GM19467 (cell line): ENCODE measurements at regions not wholly inside any gene's neighbourhood (a gene's known extent, or its start where the extent isn't known, plus 50 kb on each side); places are given as distances from the start of the nearest gene placed in this dataset.
"Not testable (repeated sequence)": the region's sequence is repeated elsewhere in the genome, so short reads cannot be mapped to it uniquely, and the experiment has no call there.

Source experiments
- ATAC-seq: cut with Tn5 transposase; IDR thresholded peaks from one replicate; pipeline ENCODE4 v1.9.1; 2021; ENCODE audit warnings: mild to moderate bottlenecking, moderate library complexity; ENCODE audit not compliant: unreplicated experiment

- no peak for ATAC-seq
Observed at GRCh38 chr15:98546329-98546728, 102.0 kb upstream of the IGF1R start.

GRCh38 chr15:98547275-98547674, 101.1 kb upstream of the IGF1R start:
- ATAC-seq = no peak

GRCh38 chr15:98547741-98548138, 100.6 kb upstream of the IGF1R start:
- no peak for ATAC-seq

- ATAC-seq = no peak
Observed at GRCh38 chr15:98548139-98548971, 100.0 kb upstream of the IGF1R start.

DNA sequence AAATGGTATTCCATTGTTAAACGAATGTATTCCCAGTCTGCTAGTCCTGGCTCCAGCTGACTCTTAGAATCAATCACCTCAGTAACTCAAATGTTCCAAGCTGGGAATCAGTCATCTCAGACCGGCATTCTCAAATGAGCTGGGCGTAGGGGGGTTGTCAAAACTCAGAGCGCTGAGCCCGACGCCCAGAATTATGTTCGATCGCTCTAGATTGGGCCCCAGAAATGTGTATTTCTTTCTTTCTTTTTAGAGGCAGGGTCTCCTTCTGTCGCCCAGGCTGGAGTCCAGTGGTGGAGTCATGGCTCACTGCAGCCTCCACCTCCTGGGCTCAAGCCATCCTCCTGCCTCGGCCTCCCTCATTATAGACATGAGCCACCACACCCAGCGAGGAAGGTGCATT, 99.3 kb upstream of the IGF1R start:
- ATAC-seq = no peak

- no peak for ATAC-seq
Observed at GRCh38 chr15:98549741-98550140, 98.6 kb upstream of the IGF1R start.

DNA sequence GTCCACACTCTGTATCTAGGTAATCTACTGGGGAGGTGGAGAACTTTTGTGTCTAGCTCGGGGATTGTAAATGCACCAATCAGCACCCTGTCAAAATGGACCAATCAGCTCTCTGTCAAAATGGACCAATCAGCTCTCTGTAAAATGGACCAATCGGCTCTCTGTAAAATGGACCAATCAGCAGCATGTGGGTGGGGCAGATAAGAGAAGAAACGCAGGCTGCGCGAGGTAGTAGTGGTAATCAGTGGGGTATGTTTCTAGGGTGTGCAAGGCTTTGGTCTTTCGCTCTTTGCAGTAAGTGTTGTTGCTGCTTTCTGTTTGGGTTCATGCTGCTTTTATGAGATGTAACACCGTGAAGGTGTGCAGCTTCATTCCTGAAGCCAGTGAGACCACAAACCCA, 98.0 kb upstream of the IGF1R start:
- ATAC-seq = not testable (repeated sequence)

GRCh38 chr15:98551936-98552562, 96.3 kb upstream of the IGF1R start:
- ATAC-seq = no peak

GRCh38 chr15:98554272-98555172, 93.8 kb upstream of the IGF1R start:
- no peak for ATAC-seq

- ATAC-seq = no peak
Observed at GRCh38 chr15:98555173-98555515, 93.2 kb upstream of the IGF1R start.

DNA sequence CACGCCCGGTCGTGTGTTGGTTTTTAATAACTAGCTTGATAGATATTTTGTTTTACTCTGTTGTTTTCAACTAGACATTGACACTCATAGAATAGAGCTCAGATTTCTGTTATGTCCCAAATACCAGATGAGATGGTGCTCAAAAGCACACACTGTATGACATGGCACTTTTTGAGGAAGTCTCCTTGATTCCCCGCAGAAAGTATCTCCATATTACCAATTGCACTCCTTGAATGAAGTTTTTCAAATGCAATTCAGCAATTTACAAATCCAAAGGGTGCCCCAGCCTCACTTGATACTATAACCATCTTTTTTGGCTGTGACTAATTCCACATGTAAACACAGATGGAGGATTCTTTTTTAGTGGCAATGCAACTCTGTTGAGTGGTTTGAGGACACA, 92.0 kb upstream of the IGF1R start:
- ATAC-seq = no peak

GRCh38 chr15:98560338-98560737, 88.0 kb upstream of the IGF1R start:
- no peak for ATAC-seq

GRCh38 chr15:98561169-98561941, 87.0 kb upstream of the IGF1R start:
- ATAC-seq = no peak

GRCh38 chr15:98562331-98562937, 85.9 kb upstream of the IGF1R start:
- ATAC-seq = no peak

DNA sequence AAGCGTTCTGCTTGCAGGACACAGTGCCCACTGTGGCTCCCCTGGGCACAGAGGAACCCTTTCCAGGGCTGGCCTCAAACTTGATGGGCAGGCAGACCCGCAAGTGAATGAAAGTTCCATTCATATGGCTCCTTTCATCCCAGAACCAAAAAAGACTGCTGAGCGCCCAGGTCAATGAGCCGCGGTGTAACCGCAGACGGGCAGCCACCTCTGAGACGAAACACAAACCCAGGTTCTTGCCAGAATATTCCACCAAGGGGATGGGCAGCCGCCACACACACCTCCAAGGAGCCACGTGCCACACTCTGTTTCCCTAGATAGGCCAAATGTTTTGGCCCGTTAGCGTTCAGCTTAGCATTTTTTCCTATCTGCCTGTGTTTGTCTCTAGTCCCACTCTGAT, 82.8 kb upstream of the IGF1R start:
- no peak for ATAC-seq

- ATAC-seq = no peak
Observed at GRCh38 chr15:98567951-98568350, 80.4 kb upstream of the IGF1R start.

DNA sequence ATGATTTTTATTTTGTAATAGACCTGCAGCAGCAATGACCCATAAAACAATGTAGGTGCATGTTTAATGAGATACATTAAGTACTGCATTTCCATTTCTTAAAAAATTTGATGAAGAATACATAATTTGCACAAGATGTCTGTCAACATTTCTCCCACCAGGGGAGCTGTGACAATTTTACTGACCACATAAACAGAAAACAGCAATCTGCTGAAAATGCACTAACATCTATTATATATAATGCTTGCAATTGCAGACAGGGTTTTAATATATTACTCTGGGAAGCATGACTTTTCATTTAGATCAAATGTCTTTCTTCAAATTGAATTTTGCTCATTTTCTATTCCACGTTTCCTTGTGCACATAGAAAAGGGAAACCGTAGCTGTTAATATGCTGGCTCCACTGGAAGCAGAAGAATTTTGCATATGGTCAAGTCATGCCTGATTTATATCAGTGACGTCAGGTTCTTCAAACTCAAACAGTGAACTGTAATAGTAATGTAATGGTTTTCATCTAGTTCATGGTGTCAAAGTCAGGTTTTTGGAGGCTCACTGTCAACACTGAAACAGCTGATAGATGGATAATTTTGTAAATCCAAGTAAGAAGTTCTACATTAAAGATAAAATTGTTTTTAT, 79.8 kb upstream of the IGF1R start:
- no peak for ATAC-seq

- ATAC-seq = no peak
Observed at GRCh38 chr15:98570119-98570518, 78.2 kb upstream of the IGF1R start.

- ATAC-seq = no peak
Observed at GRCh38 chr15:98580572-98580971, 67.8 kb upstream of the IGF1R start.

DNA sequence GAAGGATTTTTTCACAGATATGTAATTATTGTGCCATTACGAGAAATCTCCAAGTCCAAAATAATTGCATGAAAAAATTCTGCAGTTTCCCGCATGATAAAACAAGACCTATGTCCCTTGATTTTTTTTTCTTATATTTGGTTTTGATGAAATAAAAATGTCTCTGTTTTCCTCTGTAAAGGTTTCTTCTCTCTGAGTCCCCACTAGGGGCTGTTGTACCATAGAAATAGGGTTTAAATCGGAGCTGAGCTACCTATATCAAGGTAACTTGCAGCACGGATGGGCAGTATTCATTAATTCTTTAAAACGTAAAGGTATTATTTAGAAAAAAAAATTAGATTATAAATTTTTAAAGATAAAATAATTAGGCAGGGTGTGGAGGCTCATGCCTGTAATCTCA, 66.6 kb upstream of the IGF1R start:
- ATAC-seq = no peak
